22Rv1 (cell line): ENCODE measurements at regions not wholly inside any gene's neighbourhood (a gene's known extent, or its start where the extent isn't known, plus 50 kb on each side); places are given as distances from the start of the nearest gene placed in this dataset.

Experiments
- H3K27ac ChIP-seq: fragments of 450-650 bp; 2 replicates; pipeline ENCODE4 v1.5.1; 2017
- ZFX ChIP-seq: fragments of 450-650 bp; IDR thresholded peaks from 2 replicates; pipeline ENCODE4 v1.6.1; 2017; ENCODE audit warnings: antibody characterized with exemption, borderline replicate concordance
- TF ChIP-seq, protein P1 (sequence below): fragments of 450-650 bp; IDR thresholded peaks from 2 replicates; pipeline ENCODE4 v1.5.1; 2017; ENCODE audit warnings: mild to moderate bottlenecking

DNA sequence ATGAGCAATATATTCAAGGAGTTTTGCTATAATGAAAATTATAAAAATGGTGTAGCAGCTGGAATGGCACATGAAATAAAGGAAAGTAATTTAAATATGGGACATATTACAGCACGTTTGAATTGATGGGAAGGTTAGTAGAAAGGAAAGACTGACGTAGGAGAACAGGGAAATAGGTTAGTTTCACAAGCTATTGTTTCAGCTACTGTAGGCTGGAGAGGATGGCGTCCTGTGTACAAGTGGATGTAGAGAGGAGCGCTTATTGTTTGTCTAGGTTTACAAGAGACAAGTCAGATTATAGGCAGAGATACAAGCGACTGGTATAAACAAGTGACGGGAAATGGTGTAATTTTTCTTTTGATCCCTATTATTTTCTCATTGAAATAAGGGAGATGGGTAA is 431.2 kb upstream of the PDE3A start:
- no peak for TF ChIP-seq ZFX
- TF ChIP-seq, protein P1, sequence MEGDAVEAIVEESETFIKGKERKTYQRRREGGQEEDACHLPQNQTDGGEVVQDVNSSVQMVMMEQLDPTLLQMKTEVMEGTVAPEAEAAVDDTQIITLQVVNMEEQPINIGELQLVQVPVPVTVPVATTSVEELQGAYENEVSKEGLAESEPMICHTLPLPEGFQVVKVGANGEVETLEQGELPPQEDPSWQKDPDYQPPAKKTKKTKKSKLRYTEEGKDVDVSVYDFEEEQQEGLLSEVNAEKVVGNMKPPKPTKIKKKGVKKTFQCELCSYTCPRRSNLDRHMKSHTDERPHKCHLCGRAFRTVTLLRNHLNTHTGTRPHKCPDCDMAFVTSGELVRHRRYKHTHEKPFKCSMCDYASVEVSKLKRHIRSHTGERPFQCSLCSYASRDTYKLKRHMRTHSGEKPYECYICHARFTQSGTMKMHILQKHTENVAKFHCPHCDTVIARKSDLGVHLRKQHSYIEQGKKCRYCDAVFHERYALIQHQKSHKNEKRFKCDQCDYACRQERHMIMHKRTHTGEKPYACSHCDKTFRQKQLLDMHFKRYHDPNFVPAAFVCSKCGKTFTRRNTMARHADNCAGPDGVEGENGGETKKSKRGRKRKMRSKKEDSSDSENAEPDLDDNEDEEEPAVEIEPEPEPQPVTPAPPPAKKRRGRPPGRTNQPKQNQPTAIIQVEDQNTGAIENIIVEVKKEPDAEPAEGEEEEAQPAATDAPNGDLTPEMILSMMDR = no peak

GRCh38 chr12:19938031-19938430 is 430.3 kb upstream of the PDE3A start:
- no peak overlapping the region for H3K27ac ChIP-seq

More for the DNA sequence above, 431.2 kb upstream of the PDE3A start:
- no peak overlapping the region for H3K27ac ChIP-seq

DNA sequence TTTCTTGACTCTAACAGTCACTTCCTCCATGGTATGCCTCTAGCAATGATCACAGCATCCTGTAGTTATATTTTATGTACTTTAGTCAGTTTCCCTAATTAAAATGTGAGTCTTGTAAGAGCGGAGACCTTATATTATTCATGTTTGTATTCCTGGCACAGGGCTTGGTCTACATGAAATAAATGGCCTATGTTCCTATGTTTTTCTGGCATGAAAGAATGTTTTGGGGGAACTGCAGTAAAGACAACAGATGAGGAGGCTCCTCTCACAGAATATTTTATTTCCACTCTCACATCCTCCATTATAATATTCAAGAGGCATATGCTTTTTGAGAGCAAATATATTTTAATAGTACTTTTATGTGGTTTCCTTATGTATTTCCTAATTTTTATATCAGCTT is 429.8 kb upstream of the PDE3A start:
- H3K27ac ChIP-seq = no peak overlapping the region

More at GRCh38 chr12:19938031-19938430, 430.3 kb upstream of the PDE3A start:
- TF ChIP-seq ZFX = no peak
- TF ChIP-seq, protein P1 = no peak

DNA sequence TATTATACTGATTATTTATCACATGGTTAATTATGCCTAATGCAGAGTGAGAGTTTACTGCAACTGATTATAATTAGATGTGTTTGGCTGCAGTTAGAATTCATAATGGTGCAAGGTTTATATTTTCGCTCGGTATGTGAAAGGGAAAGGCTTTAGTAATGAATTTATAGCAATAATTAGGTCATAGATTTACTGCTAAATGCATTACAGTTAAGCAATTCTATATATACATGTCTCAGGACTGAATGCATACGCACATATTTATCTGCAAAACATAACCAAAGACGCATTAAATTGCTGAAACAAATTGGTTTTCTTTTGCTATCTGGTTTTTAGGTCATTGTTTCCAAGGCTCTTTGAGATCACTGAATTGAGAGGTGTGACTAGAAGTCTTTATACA is 428.1 kb upstream of the PDE3A start:
- H3K27ac ChIP-seq = no peak overlapping the region
- TF ChIP-seq, protein P1 = no peak
- no peak for TF ChIP-seq ZFX

More for the DNA sequence above, 429.8 kb upstream of the PDE3A start:
- TF ChIP-seq ZFX = no peak

- H3K27ac ChIP-seq = no peak overlapping the region
- no peak for TF ChIP-seq ZFX
- TF ChIP-seq, protein P1 = no peak
These were observed 427.2 kb upstream of the PDE3A start for GRCh38 chr12:19941096-19941495.

GRCh38 chr12:19945559-19946435 is 422.5 kb upstream of the PDE3A start:
- no peak overlapping the region for H3K27ac ChIP-seq
- no peak for TF ChIP-seq ZFX
- TF ChIP-seq, protein P1 = no peak

- no peak overlapping the region for H3K27ac ChIP-seq
These were observed 421.8 kb upstream of the PDE3A start for GRCh38 chr12:19946550-19946949.

More at GRCh38 chr12:19946550-19946949, 421.8 kb upstream of the PDE3A start:
- TF ChIP-seq, protein P1 = no peak
- no peak for TF ChIP-seq ZFX
